GM12892 (cell line): ENCODE measurements at regions not wholly inside any gene's neighbourhood (a gene's known extent, or its start where the extent isn't known, plus 50 kb on each side); places are given as distances from the start of the nearest gene placed in this dataset.

Experiments
- DNase-seq: peaks from one replicate; pipeline ENCODE4 v3.0.0; 2011; ENCODE audit not compliant: insufficient read length
- FAIRE-seq: peaks from 2 replicates; lab custom pipeline; 2011; peaks lifted over from hg19 to GRCh38; lab: Jason Lieb, UNC
- POLR2A ChIP-seq: IDR thresholded peaks from 2 replicates; pipeline ENCODE4 v1.6.1; 2011; ENCODE audit warnings: low read depth, low read length, control low read depth
- POLR2AphosphoS5 ChIP-seq: IDR thresholded peaks from 2 replicates; pipeline ENCODE4 v1.6.1; 2011; ENCODE audit warnings: low read depth, low read length, control low read depth
- TAF1 ChIP-seq: IDR thresholded peaks from 2 replicates; pipeline ENCODE4 v1.6.1; 2011; ENCODE audit warnings: low read depth, mild to moderate bottlenecking, control low read depth, low read length, borderline replicate concordance

GRCh38 chr2:104583811-104584210, 270.1 kb upstream of the POU3F3 start:
- FAIRE-seq, result no peak
- no peak for DNase-seq
- TF ChIP-seq TAF1 (no peak), POLR2A (no peak), POLR2AphosphoS5 (no peak)

DNA sequence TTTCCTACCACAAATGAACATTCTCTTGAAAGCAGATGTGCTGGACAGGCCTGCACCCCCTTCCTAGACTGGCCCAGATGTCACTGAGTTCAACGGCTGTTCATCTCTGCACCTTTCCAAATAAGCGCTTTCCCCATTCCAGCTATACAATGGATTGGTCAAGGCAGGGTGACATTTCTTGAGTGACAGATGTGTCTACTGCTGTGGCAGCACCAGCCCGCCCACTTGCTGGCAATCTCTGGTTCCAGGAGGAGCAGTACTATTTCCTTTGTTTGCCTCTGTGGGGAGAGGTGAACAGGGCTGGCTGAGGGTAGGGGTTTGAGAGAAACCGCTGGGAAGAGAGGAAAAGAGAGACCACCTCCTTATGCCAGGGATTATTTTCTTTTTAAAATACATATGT, 269.5 kb upstream of the POU3F3 start:
- FAIRE-seq, result no peak
- no peak for TF ChIP-seq POLR2AphosphoS5
- no peak for TF ChIP-seq POLR2A
- no peak for TF ChIP-seq TAF1
- no peak for DNase-seq

- FAIRE-seq, result no peak
- DNase-seq, result no peak
- TF ChIP-seq TAF1, result no peak
- no peak for TF ChIP-seq POLR2A
- no peak for TF ChIP-seq POLR2AphosphoS5
Observed at GRCh38 chr2:104595576-104595975, 258.3 kb upstream of the POU3F3 start.

- no peak for FAIRE-seq
- TF ChIP-seq POLR2AphosphoS5 (no peak), TAF1 (no peak), POLR2A (no peak)
- no peak for DNase-seq
Observed at GRCh38 chr2:104597942-104598341, 256.0 kb upstream of the POU3F3 start.

DNA sequence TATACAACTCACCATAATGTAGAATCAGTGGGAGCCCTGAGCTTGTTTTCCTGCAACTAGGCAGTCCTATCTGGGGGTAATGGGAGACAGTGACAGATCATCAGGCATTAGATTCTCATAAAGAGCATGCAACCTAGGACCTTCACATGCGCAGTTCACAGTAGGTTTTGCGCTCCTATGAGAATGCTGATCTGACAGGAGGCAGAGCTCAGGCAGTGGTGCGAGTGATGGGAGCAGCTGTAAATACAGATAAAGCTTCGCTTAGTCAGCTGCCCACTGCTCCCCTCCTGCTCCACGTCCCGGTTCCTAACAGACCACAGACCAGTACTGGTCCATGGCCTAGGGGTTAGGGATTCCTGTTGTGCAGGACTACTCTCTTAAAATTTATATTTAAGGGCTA, 255.3 kb upstream of the POU3F3 start:
- TF ChIP-seq POLR2A, result no peak
- no peak for TF ChIP-seq POLR2AphosphoS5
- TF ChIP-seq TAF1, result no peak
- no peak for FAIRE-seq
- no peak for DNase-seq

GRCh38 chr2:104599787-104600510, 254.0 kb upstream of the POU3F3 start:
- no peak for DNase-seq
- no peak for FAIRE-seq

DNA sequence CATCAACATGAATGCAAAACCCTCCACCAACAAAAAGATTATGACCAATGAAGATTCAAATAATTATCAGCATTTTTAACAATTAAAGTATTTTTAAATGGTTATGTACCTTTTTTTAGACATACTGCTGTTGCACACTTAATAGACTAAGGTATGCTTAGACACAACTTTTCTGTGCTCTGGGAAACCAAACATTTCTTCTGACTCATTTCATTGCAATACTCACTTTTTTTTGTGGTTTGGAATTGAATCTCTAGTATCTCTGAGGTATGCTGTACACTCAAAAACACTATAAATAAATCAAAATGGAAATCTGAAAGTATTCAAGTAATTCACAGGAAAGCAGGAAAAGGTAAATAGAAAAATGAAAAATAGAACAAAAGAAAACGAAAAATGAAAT, 247.9 kb upstream of the POU3F3 start:
- FAIRE-seq (no peak), DNase-seq (no peak)
- no peak for TF ChIP-seq TAF1
- no peak for TF ChIP-seq POLR2A
- TF ChIP-seq POLR2AphosphoS5, result no peak

More at GRCh38 chr2:104599787-104600510, 254.0 kb upstream of the POU3F3 start:
- no peak for TF ChIP-seq POLR2A
- no peak for TF ChIP-seq POLR2AphosphoS5
- no peak for TF ChIP-seq TAF1

GRCh38 chr2:104616856-104617255, 237.1 kb upstream of the POU3F3 start:
- no peak for DNase-seq
- no peak for TF ChIP-seq POLR2AphosphoS5
- TF ChIP-seq TAF1, result no peak
- no peak for TF ChIP-seq POLR2A

DNA sequence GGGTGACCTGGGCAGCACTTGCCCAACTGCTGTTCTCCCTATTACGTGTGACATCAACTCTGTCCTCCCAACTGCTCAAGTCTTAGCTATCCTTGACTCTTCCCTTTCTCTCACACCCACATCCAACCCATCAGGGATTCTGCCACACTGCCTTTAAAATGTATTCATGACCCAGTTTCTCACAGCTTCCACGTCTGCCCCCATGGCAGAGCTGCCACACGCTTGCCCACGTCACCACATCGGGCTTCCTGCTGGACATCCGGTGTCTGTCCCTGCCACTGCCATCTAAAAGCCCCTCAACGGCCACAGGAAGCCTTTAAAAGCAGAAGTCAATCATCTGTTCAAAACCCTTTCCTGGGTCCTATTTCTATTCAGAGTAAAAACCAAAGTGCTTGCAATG, 233.1 kb upstream of the POU3F3 start:
- no peak for DNase-seq
- FAIRE-seq, result no peak

More at GRCh38 chr2:104616856-104617255, 237.1 kb upstream of the POU3F3 start:
- no peak for FAIRE-seq

DNA sequence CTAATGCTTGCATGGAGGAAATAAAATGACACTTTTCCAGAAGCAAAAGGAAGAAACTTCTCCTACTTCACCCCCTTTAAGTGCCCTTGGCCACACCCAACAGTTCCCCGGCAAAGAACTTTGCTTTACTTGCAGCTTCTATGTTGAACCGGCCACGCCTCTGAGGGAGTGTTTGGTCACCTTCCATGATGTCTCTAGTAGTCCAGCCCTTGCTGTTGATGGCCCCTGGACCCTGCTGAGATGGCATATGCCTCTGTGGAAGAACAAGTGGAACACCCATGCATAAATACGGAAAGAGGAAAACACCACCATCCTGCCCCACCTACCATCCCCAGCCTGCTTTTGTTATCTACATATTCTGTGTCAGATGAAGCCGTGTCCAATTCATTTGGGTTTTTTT, 218.3 kb upstream of the POU3F3 start:
- FAIRE-seq (no peak), DNase-seq (no peak)
- TF ChIP-seq TAF1, result no peak
- no peak for TF ChIP-seq POLR2AphosphoS5

More for the DNA sequence above, 233.1 kb upstream of the POU3F3 start:
- TF ChIP-seq TAF1 (no peak), POLR2AphosphoS5 (no peak), POLR2A (no peak)

DNA sequence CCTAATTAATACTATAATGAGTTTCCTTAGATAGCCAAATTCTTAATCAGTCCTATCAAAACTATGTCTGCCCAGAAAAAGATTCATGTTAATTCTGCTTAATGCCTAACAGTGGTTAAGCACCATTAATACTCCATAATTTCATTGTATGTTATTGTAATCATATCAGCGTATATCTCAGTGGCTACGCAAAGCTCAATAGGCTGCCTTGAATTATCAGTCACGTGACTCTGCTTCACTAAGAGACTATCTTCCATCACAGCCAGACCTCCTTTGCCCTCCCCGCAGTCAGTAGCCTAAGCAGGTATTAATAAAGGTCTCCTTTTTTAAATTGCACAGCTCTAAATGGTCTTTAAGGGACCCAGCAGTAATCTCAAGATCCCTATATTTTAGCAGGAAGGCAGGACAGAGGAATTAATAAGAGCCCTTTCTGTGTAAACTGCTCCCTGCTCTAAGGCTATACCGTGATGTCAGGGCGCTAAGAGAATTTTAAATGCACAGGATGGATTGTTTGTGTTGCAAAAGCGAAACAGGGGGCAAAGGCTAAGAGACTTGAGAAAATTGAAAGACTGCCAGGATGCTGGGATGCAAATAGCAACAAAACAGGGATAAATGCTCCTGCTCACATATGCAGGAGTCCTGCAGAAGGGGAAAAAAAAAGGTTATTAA, 215.6 kb upstream of the POU3F3 start:
- FAIRE-seq (no peak), DNase-seq (no peak)
- TF ChIP-seq POLR2A (no peak), TAF1 (no peak), POLR2AphosphoS5 (no peak)

DNA sequence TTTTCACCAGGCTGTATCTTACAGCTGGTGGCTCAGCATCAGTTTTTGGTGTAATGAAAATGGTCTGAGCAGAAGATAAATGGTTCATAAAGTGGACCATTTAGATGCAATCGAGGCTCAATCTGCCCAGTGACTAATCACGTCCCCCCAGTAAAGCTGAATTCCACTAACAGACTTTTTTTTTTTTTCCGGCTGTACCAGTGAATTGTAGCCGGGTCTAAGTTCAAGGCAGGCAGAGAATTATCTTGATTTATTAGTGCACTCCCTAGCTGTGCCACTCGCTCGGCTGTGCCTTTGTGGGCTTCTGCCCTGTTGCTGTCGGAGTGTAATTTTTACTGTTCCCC, 215.1 kb upstream of the POU3F3 start:
- no peak for TF ChIP-seq POLR2A
- no peak for TF ChIP-seq TAF1
- no peak for DNase-seq
- FAIRE-seq, result no peak
